ENCODE measurements at regions not wholly inside any gene's neighbourhood (a gene's known extent, or its start where the extent isn't known, plus 50 kb on each side); places are given as distances from the start of the nearest gene placed in this dataset.

DNA sequence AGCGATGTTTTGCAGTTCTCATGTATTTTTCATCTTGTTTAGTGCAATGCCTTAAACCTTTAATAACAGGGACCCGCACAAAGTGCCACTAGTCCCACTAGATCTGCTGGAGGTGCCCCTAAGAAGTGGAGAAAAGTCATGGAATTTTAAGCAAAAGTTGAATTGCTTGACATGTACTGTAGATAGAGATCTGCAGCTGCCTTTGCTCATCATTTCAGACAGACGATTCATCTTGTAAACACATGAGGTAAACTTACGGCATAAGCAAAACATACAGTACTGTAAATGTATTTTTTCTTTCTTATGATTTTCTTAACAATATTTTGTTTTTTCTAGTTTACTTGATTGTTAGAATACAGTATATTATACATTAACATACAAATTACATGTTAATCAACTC, 295.6 kb downstream of the CASP12 start:
- TF ChIP-seq POLR2A (IDR thresholded peaks at IDR 0.05; ENCODE audit: control extremely low read depth in 1 of 2, low read depth in 2 of 2, low read length in 2 of 2) (no peak), SUZ12 (IDR thresholded peaks at IDR 0.05; ENCODE audit: low read length) (no peak), EZH2 (IDR thresholded peaks at IDR 0.05; ENCODE audit: low read depth, low read length, severe bottlenecking) (no peak), EGR1 (IDR thresholded peaks at IDR 0.05; ENCODE audit: borderline replicate concordance, low read depth, low read length) (no peak), CEBPB (IDR thresholded peaks at IDR 0.05; ENCODE audit: low read depth, low read length) (no peak), BACH1 (IDR thresholded peaks at IDR 0.05; ENCODE audit: low read length) (no peak), HDAC6 (IDR thresholded peaks at IDR 0.05; ENCODE audit: low read depth, low read length) (no peak), POLR2AphosphoS5 (IDR thresholded peaks at IDR 0.05; ENCODE audit: low read depth, low read length) (no peak), KDM1A (IDR thresholded peaks at IDR 0.05; ENCODE audit: borderline replicate concordance, low read length) (no peak), HDAC2 (IDR thresholded peaks at IDR 0.05; ENCODE audit: borderline replicate concordance in 1 of 2, low read depth in 2 of 2, low read length in 2 of 2) (no peak)
- TF ChIP-seq, protein P1, sequence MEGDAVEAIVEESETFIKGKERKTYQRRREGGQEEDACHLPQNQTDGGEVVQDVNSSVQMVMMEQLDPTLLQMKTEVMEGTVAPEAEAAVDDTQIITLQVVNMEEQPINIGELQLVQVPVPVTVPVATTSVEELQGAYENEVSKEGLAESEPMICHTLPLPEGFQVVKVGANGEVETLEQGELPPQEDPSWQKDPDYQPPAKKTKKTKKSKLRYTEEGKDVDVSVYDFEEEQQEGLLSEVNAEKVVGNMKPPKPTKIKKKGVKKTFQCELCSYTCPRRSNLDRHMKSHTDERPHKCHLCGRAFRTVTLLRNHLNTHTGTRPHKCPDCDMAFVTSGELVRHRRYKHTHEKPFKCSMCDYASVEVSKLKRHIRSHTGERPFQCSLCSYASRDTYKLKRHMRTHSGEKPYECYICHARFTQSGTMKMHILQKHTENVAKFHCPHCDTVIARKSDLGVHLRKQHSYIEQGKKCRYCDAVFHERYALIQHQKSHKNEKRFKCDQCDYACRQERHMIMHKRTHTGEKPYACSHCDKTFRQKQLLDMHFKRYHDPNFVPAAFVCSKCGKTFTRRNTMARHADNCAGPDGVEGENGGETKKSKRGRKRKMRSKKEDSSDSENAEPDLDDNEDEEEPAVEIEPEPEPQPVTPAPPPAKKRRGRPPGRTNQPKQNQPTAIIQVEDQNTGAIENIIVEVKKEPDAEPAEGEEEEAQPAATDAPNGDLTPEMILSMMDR (IDR thresholded peaks at IDR 0.05; ENCODE audit: control extremely low read depth in 1 of 3, insufficient read depth in 1 of 3, low read depth in 1 of 3, low read length in 3 of 3): no peak
- TF ChIP-seq, protein P2, sequence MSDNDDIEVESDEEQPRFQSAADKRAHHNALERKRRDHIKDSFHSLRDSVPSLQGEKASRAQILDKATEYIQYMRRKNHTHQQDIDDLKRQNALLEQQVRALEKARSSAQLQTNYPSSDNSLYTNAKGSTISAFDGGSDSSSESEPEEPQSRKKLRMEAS (IDR thresholded peaks at IDR 0.05): no peak

All from H1 (cell line).